HepG2 (cell line): ENCODE measurements at regions not wholly inside any gene's neighbourhood (a gene's known extent, or its start where the extent isn't known, plus 50 kb on each side); places are given as distances from the start of the nearest gene placed in this dataset.

Experiments
- CEBPZ ChIP-seq: IDR thresholded peaks from 2 replicates; pipeline ENCODE4 v1.6.1; 2012; ENCODE audit warnings: low read length, improper control_type of control experiment
- CREB1 ChIP-seq, 2 experiments: fragments of 450-650 bp in 1 of 2; IDR thresholded peaks; 2 replicates each; pipeline ENCODE4 v1.6.1; 2016 to 2017; ENCODE audit warnings: control low read depth in 1 of 2, mild to moderate bottlenecking in 1 of 2, missing compliant biosample characterization in 1 of 2, missing genetic modification characterization in 1 of 2
- CTCF ChIP-seq: sonication (generic); formaldehyde crosslinking; IDR thresholded peaks from 2 replicates; pipeline ENCODE4 v1.5.0; 2020; ENCODE audit warnings: mild to moderate bottlenecking, missing genetic modification reagents, moderate library complexity
- FOXK1 ChIP-seq: sonication (generic); formaldehyde crosslinking; IDR thresholded peaks from 2 replicates; pipeline ENCODE4 v1.4.0; 2020; ENCODE audit warnings: low read depth, missing genetic modification reagents, borderline replicate concordance
- MTF1 ChIP-seq: sonication (generic); formaldehyde crosslinking; IDR thresholded peaks from 2 replicates; pipeline ENCODE4 v1.5.0; 2020; ENCODE audit warnings: missing genetic modification reagents
- POLR2AphosphoS5 ChIP-seq: IDR thresholded peaks from 2 replicates; pipeline ENCODE4 v1.6.1; 2012; ENCODE audit warnings: low read depth, low read length
- RCOR2 ChIP-seq: IDR thresholded peaks from 2 replicates; pipeline ENCODE4 v1.6.1; 2016; ENCODE audit warnings: missing biosample characterization, missing genetic modification reagents
- REST ChIP-seq, 2 experiments: IDR thresholded peaks; 2 replicates each; pipeline ENCODE4 v1.6.1; 2011 to 2012; ENCODE audit warnings: low read length in 2 of 2, borderline replicate concordance in 1 of 2, low read depth in 1 of 2, mild to moderate bottlenecking in 1 of 2, moderate library complexity in 1 of 2
- RXRA ChIP-seq: sonication (generic); formaldehyde crosslinking; IDR thresholded peaks from 2 replicates; pipeline ENCODE4 v1.5.1; 2020; ENCODE audit warnings: missing genetic modification reagents
- TARDBP ChIP-seq: sonication (generic); formaldehyde crosslinking; IDR thresholded peaks from 2 replicates; pipeline ENCODE4 v1.8.0; 2022; ENCODE audit warnings: mild to moderate bottlenecking, missing genetic modification reagents
- TCF12 ChIP-seq, 2 experiments: fragments of 450-650 bp in 1 of 2; sonication (generic) in 1 of 2; formaldehyde crosslinking in 1 of 2; IDR thresholded peaks; 2 replicates each; pipeline versions ENCODE4 v1.6.1 to v1.8.0; 2017 to 2022; ENCODE audit warnings: antibody characterized with exemption in 1 of 2, mild to moderate bottlenecking in 1 of 2, missing genetic modification reagents in 1 of 2, moderate library complexity in 1 of 2
- U2AF1 ChIP-seq: fragments of 200-400 bp; formaldehyde crosslinking; optimal IDR thresholded peaks from 2 replicates; pipeline ENCODE3; 2017; ENCODE audit warnings: mild to moderate bottlenecking, low read depth, low read length

- no peak for TF ChIP-seq RXRA
- TF ChIP-seq REST (IDR thresholded peaks at IDR 0.05; ENCODE audit: borderline replicate concordance in 1 of 2, low read depth in 1 of 2, low read length in 2 of 2) = no peak
- no peak for TF ChIP-seq TCF12 (IDR thresholded peaks at IDR 0.05)
- no peak for TF ChIP-seq TCF12 (CRISPR knock-in tag; IDR thresholded peaks at IDR 0.05)
- TF ChIP-seq MTF1 (CRISPR knock-in tag) = no peak
- no peak for TF ChIP-seq CEBPZ
- TF ChIP-seq POLR2AphosphoS5 = no peak
- TF ChIP-seq U2AF1 = no peak
- TF ChIP-seq FOXK1 (CRISPR knock-in tag) = no peak
- no peak for TF ChIP-seq RCOR2 (CRISPR knock-in tag)
- no peak for TF ChIP-seq CREB1 (IDR thresholded peaks at IDR 0.05)
- no peak for TF ChIP-seq CREB1 (CRISPR knock-in tag; IDR thresholded peaks at IDR 0.05)
- TF ChIP-seq TARDBP = no peak
- no peak for TF ChIP-seq CTCF (CRISPR knock-in tag)
These were observed 117.9 kb downstream of the GADD45G start for GRCh38 chr9:89722712-89723111.
